ENCODE measurements at regions not wholly inside any gene's neighbourhood (a gene's known extent, or its start where the extent isn't known, plus 50 kb on each side); places are given as distances from the start of the nearest gene placed in this dataset.
"Not testable (repeated sequence)": the region's sequence is repeated elsewhere in the genome, so short reads cannot be mapped to it uniquely, and the experiment has no call there.

DNA sequence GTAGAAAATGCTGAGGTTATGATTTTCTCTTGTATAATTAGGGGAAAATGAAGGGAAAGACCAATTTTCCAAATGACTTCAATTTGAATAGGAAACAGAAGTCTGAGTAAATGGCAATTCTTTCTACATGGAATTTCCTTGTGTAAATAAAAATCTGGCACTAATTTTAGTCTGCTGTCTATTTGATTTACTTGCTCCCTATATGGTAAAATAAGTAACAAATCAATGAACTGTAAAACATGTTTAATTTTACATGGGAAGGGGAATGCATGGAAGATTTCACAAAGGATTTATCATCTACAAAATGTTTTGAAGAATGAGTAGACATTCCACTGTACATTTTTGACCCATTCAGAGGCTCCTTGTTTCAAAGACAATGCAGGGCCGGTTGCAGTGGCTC lies 811.6 kb upstream of the GOT2 start:
- no peak for DNase-seq (ENCODE audit: low read depth)

DNA sequence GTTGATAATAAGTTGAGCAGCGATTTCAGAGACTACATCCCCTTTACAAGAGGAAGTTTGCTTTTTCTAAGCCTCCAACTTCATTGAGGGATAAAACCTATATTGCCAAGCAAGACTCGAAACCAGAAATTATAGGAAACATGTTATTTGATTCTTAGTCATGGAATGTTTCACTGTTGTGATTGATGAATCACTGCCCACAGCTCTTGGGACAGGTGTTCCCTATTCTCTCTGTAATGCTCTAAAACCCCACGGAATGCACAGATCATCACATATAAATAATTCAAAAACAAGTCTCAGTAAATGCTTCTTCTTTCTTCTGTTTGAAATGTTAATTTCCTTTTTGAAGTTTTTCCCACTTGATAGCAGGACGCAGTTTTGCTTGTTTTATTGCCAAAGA lies 809.5 kb upstream of the GOT2 start:
- DNase-seq (ENCODE audit: low read depth) = no peak

DNA sequence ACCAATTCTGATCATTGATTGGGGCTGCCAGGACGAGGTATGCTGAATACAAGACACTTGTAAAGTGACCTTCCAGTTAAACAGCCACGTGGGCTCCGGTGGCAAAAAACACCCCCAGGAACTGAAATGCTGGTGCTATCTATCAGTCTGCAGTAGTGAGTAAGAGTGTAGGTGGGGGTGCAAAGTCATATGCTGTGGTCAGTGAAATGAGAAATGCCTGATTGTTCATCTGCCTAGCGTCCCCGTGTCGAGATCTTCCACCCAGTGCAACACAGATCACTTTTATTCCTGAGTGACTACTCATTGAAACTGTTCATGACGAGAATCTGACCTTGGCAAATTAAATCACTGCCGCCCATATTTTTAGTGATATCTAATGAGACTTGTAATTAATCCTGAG lies 806.5 kb upstream of the GOT2 start:
- DNase-seq (ENCODE audit: low read depth) = no peak

DNA sequence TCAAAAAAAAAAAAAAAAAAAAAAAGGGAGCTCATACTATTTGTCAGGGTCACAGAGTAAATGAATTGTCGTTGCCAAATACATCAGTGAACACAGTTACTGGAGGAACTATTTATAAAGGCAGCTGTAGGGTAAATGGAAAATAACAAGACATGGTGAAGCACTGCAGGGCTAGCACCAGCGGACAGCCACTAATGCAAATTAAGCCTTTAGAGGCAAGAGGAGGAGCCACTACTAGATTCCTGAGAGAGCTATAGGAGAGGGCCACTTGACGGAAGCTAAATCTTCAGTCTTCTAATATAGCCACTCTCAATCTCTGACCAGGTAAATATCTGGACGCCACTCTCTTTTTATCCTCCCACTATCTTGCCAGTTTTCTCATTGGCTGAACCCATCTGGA lies 801.2 kb upstream of the GOT2 start:
- DNase-seq (ENCODE audit: low read depth) = no peak

DNA sequence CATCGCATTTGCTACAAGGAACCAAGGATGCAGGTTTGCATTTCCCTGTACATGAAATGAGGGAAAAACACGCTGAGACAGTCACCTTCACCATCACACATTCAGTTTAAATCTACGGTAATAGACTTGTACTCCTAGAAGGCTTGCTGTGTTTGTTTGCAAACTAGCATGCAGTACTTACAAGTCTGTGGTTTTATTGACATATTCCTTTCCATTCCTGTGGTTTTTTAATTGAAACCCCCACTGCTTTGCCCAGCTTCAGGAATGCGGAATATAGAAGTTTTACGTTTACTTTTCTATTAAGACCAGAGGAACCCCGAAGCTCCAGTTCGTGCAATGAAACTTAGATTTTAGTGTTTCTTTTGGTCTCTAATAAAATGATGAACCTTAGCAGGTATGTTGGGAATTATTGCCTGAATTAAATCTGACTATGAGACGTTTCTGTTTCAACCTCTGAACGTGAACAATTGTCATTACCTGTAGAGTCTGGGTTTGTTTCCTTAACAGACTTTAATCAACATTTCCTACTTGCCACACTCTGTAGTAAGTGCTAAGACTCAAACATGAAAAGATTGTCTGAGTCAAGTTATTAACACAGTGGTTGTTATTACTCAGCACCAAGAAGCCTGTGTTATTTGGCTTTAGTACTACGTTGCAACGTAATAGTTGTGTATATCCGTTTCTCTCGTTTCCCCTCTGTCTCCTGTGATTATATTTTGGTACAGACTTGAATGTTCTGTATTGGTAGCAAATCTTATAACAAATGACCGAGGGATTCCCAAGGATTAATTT lies 793.3 kb upstream of the GOT2 start:
- no peak for DNase-seq (ENCODE audit: low read depth)

DNA sequence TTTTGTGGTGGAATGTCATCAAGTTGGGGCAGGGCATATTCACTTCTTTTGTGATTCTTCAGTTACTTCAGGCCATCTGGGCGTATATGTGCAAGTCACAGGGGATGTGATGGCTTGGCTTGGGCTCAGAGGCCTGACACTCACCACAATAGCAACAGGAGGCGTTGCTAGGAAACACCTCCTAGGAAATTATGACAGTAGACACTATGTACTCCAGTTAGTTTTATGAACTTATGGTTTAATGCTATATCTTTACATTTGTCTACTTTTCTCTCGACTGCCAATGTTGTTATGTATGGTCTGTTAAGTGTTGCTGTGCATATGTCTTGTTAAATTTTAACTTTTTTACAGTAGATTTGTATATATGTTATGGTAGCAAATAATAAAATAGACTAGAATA lies 788.7 kb upstream of the GOT2 start:
- DNase-seq (ENCODE audit: low read depth) = no peak

DNA sequence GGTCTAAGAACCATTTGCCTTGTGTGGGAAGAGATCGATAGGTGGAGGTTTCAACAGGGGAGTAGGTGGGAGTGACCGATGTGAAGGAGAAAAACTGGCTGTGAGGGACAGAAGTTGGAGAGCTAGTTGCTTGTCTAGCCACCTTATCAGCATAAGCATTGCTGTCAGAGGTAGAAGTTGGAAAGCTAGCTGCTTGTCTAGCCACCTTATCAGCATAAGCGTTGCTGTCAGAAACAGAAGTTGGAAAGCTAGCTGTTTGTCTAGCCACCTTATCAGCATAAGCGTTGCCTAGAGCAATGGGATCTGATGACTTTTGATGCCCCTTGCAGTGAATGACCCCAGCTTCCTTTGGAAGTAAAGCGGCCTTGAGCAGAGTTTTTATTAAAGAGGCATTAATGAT lies 784.6 kb upstream of the GOT2 start:
- DNase-seq (ENCODE audit: low read depth) = not testable (repeated sequence)

DNA sequence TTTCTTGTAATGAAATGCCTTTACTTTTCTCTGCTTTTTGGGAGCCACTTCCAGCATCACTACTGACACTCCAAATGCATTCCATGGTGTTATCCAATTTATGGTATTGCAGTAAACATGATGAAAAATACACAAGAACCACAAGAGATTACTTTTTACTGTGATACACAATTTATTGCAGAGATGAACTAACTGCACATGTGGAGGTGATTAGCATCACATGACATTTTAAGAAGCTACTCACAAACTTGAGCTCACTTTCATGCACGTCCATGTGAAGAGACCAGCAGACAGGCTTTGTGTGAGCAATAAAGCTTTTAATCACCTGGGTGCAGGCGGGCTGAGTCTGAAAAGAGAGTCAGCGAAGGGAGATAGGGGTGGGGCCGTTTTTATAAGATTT lies 780.5 kb upstream of the GOT2 start:
- no peak for DNase-seq (ENCODE audit: low read depth)

DNA sequence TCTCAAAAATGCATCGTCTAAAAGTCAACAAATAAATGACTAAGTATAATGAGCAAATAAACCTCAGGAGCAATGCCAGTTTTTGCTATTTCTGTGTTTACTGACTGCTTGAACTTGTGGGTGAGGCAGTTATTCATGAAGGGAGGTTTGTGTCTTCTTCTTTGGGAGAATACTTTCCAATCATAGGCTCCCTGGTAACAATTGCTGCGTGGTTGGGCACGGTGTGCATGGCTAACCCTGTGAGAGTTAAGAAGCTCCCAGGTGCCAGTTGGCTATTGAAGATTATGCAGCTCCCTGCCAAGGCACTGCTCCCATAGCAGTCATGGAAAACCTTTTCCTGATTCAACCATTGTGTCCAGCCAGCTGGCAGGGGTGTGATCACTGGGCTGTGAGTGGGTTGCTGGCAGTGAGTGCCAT lies 775.9 kb upstream of the GOT2 start:
- DNase-seq (ENCODE audit: low read depth) = no peak

DNA sequence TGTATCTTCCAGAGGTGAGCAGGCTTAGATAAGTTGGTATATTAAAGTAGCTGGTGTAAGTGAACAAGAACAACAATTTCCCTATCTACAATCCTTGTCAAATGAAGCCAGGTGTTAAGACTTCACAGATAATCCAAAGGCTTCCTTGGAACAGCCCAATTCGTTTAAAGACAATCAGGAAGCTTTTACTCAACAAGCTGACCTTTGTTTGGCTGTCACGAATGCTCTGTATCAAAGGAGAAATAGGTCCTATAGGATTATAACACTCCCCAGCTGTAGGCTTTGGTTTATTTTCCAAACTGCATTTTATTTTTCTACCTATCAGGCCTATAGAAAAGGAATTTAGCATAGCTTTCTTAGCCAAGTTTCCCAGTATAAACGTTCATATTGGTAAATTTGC lies 766.5 kb upstream of the GOT2 start:
- DNase-seq (ENCODE audit: low read depth) = no peak

DNA sequence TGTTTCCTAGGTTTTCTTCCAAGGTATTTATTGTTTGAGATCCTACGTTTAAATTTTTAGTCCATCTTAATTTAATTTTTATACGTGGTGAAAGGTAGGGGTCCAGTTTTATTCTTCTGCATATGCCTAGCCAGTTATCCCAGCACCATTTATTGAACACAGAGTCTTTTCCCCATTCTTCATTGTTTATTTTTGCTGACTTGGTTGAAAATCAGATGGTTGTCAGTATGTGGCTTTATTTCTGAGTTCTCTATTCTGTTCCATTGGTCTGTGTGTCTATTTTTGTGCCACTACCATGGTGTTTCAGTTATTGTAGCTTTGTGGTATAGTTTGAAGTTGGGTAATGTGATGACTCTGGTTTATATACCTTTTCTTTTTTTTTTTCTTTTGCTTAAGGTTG lies 753.0 kb upstream of the GOT2 start:
- DNase-seq (ENCODE audit: low read depth) = no peak

DNA sequence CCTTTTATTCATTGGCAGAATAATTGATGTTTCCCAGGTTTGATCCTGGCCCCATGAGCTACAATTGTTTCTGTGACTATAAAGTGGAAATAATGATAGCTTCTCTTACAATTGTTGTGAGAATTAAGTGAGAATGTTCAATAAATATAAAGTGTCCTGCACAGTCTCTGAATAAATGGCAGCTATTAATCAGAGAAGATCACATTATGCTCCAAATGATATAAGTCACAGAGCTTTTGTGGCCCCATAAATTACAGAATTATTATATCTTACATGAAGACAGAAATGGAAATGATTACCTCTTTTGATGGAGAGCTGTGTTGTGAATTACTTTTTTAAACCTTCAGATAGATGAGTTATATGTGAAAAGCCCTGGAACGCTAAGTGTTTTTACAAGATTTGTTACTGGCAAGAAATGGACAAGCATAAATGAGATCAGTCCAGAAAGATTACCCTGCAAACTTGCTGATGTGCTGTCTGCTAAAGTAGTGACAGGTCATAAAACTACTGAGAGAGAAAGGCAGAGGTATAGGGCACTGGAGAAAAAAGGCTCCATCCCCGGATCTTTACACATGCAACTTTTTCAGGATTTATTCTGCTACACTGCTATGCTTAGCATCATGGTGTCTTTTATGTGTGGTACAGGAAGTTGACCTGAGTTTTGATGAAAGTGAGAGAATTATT lies 750.9 kb upstream of the GOT2 start:
- DNase-seq (ENCODE audit: low read depth) = no peak

DNA sequence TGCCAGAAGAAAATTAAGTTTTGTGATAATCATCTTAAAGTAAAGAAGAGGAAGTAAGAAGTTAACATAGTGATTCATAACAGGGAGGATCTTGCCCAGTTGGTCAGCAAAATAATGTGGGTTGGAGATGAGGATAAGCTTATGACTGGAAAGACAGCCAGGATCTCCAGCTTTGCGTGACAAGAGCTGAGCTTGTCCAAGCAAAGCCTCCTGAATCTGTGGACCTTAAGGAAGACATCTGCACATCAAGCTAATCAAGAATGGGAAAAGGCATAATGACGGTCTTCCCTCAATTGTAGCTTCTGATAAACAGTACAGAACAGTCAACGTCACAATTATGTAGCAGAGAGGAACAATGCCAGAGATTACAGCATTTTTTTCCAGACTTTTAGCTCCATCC lies 744.7 kb upstream of the GOT2 start:
- no peak for DNase-seq (ENCODE audit: low read depth)

DNA sequence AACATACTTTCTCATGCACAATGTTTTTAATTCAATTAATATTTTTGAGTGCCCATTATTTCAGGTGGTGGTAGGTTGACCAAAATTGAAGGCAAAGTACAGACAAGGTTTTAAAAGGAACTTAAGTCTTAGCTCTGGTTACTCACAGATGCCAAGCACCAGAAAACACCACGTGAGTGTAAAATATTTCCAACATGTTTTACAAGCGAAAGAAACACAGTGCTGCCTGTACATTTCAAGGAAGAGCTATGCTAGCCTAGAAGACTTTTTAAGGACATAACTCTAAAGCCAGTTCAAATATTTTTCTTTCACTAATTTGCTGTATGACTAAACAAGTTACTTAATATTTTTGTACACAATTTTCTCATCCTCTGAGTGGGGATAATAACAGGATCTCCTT lies 736.4 kb upstream of the GOT2 start:
- DNase-seq (ENCODE audit: low read depth) = no peak

DNA sequence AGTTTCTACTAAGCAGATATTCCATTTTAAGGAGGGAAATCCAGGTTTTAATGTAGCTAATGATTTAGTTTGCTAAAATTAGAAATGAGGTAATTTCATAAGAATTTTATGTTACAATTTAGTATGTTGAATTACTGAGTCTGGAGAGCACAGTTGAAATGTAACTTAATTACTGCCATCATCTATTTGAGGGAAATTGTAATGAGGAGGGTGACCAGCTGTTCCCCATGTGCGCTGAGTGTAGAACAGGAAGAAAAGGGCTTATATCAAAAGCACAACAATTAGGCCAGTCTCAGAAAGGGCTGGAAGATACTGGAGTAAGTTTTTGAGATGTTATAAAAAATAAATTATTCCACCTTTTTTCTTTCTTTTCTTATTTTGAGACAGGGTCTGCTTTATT lies 735.1 kb upstream of the GOT2 start:
- no peak for DNase-seq (ENCODE audit: low read depth)

DNA sequence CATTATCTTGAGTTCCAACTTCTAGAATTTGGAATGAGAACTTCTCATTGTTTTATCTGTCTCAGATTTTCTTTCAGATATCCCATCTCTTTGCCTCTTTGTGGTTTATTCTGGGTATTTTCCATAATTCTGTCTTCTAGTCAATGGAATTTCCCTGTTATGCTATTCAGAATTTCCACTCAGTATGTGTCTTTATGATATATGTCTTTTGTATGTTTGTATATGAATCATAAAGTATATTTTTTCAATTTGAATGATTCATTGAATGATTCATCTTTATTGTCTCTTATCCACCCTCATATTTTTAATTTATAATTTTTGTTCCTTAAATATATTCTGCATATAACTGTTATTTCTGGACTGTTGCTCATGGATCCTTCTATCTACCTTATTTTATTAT lies 729.7 kb upstream of the GOT2 start:
- DNase-seq (ENCODE audit: low read depth) = no peak

DNA sequence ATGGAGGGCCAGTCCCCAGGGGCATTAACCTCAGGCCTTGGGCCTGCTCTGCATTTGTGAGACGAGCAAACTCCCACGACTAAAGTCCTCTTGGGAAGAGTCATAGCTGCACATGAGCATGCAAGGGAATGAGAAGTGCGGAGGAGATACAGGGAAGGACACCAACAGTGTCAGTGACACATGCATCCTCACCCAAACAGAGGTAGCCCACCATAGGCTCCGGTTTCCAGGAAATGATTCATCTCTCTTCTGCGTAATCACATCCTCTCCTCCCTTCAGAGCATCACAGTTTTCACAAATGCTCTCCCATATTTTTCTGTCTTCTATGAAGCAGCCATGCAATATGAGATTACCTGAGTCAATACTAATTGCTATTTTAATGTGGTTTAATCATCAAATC lies 725.7 kb upstream of the GOT2 start:
- DNase-seq (ENCODE audit: low read depth) = no peak

DNA sequence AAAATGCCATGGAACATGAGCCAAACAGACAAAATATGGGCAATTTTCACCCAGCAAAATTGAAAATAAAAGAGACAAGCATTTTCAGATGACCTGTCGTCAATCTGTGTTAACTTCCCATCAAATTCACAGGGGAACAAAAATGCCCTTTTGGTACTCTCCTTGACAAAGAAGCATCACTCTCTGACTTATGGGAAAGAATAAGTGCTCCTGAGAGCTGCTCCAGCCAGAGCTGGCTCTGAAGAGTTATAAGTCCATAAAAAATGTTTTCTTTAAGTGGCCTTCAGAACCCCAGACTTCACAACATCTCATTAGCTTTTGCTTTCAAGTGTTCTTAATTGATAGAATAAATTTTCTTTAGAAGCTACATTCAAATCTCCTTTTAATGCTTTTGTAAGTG lies 721.4 kb upstream of the GOT2 start:
- no peak for DNase-seq (ENCODE audit: low read depth)

DNA sequence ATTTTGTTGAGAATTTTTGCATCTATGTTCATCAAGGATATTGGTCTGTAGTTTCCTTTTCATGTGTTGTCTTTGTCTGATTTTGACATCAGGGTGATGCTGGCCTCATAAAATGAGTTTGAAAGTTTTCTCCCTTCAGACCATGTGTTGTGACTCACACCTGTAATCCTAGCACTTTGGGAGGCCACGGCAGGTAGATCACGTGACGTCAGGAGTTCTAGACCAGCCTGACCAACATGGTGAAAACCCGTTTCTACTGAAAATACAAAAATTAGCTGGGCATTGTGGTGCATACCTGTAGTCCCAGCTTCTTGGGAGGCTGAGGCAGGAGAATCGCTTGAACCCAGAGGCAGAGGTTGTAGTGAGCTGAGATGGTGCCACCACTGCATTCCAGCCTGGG lies 716.4 kb upstream of the GOT2 start:
- DNase-seq (ENCODE audit: low read depth) = not testable (repeated sequence)

DNA sequence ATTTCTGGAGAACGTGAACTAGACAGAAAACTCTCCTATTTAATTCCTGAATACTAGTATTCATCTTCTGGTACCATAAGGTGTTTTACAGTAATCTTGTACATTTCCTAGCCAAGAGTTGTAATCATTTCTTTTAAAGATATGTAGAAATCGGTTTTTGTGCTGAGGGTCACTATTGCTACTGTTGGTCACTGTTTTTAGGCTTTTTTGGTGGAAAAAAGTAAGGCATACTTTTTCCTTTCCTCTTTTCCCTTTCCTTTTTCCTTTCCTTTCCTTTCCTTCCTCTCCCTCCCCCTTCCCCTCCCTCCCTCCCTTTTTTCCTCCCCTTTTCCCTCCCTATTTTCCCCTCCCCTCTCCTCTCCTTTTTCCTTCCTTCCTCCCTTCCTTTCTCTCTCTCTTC lies 706.4 kb upstream of the GOT2 start:
- no peak for DNase-seq (ENCODE audit: low read depth)

DNA sequence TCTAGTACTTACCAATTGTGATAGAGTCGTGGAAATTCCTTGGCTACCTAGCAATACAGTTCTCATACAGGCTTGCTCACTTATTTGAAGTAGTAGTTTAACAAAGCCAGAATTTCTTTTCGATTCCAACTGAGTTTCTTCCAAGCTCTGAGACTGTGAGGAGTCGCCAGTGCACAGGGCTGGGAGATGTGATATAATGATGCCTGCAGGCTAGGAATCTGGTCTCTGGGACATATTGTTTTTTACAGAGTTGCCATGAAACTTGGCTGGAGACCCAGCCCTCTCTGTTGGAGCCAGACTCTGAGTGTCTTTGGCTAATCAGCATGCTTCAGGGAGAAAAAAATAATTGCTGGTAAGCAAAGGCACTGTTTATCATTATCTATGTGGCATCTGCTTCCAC lies 698.8 kb upstream of the GOT2 start:
- DNase-seq (ENCODE audit: low read depth) = no peak

DNA sequence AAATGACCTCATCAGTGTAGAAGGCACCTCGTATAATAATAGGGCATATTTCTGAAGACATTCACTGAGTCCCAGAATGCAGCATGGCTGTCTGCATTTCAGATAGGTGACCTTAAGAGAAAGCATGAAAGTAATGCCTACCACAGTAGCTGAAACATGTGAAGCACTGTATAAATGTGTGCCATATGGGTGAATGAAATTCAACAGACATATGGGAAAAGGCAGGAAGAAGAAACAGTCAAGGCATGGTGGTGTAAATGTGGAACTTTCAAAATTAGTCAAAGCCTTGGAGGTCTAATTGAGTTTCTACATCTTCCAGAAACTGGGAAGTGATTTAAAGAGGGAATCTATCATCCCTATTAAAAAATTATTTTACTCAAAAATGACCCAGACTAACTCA lies 698.2 kb upstream of the GOT2 start:
- no peak for DNase-seq (ENCODE audit: low read depth)

DNA sequence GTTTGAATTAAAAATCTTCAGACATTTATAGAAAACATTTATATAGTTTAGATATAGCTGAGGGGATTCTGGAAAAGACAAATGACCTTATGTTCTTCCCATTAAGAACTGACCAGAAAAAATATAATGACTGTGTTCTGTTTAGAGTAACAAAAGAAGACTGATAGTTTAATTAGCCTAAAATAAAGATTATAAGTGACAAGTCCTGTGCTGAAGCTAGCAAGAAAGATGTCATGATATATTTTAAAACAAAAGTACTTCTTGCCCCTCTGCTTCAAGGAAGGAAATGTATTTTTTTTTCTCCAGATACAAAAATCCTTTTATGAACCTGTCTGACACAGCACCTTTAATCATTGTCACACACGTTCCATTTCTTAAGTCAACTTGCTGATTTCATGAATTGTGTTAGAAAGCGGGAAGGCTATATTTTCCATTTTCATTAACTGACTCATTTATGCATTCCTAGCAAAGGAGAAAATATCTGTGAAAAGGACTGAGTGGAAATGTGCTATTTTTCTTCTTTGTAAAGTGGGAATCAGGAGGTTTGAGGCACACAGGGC lies 690.7 kb upstream of the GOT2 start:
- DNase-seq (ENCODE audit: low read depth) = no peak
